Heart right ventricle (tissue), 16 donors: ENCODE measurements at regions not wholly inside any gene's neighbourhood (a gene's known extent, or its start where the extent isn't known, plus 50 kb on each side); places are given as distances from the start of the nearest gene placed in this dataset.

ENCODE experiments used
- ATAC-seq, 8 donors: fragments of 200-7000 bp; cut with Tn5 transposase; one replicate each; pipeline ENCODE4 v1.9.1; 2020; ENCODE audit warnings: mild to moderate bottlenecking in 8 of 8, moderate library complexity in 8 of 8, moderate number of reproducible peaks in 1 of 8
- DNase-seq, 2 donors: peaks; one replicate each; pipeline ENCODE4 v3.0.0-alpha.2; 2020
- H3K27ac ChIP-seq, 10 donors: fragments of 200-600 bp; sonication (generic) in 2 of 10; one replicate each; pipeline versions ENCODE4 v1.5.0 to v1.8.0; 2020 to 2022; ENCODE audit warnings: mild to moderate bottlenecking in 3 of 10
- H3K27me3 ChIP-seq, 7 donors: fragments of 200-600 bp; one replicate each; pipeline ENCODE4 v1.8.0; 2021 to 2022; ENCODE audit warnings: mild to moderate bottlenecking in 2 of 7
- H3K36me3 ChIP-seq, 9 donors: fragments of 200-600 bp; sonication (generic) in 1 of 9; one replicate each; pipeline versions ENCODE4 v1.5.0 to v1.8.0; 2020 to 2022; ENCODE audit warnings: mild to moderate bottlenecking in 2 of 9
- H3K4me1 ChIP-seq, 9 donors: fragments of 200-600 bp; sonication (generic) in 1 of 9; one replicate each; pipeline versions ENCODE4 v1.5.0 to v1.8.0; 2020 to 2022; ENCODE audit warnings: mild to moderate bottlenecking in 4 of 9
- H3K4me3 ChIP-seq, 10 donors: fragments of 200-600 bp; sonication (generic) in 2 of 10; one replicate each; pipeline versions ENCODE4 v1.5.0 to v1.8.0; 2020 to 2022; ENCODE audit warnings: mild to moderate bottlenecking in 7 of 10, moderate library complexity in 2 of 10
- H3K9me3 ChIP-seq, 11 donors: fragments of 200-600 bp in 10 of 11; sonication (generic) in 2 of 11; one replicate each; pipeline versions ENCODE4 v1.5.0 to v1.8.0; 2013 to 2022; ENCODE audit warnings: mild to moderate bottlenecking in 2 of 11, control low read depth in 1 of 11, moderate library complexity in 1 of 11
- CTCF ChIP-seq, 9 donors: fragments of 200-600 bp; sonication (generic) in 2 of 9; IDR thresholded peaks; one replicate each; pipeline versions ENCODE4 v1.5.0 to v1.8.0; 2021 to 2022; ENCODE audit warnings: antibody characterized with exemption in 9 of 9, mild to moderate bottlenecking in 5 of 9, moderate library complexity in 1 of 9
- WGBS, 2 donors: extraction: QIAGEN DNeasy Blood & Tissue Kit; methylation state at CpG; one replicate each; pipeline ENCODE4 v1.1.7; 2013; ENCODE audit warnings: inconsistent platforms in 1 of 2; 5-methylcytosine and 5-hydroxymethylcytosine counted together
- intact Hi-C, 10 donors: fragments of 100-400 bp; cut with DNase I; formaldehyde crosslinking; loops; one replicate each; pipeline versions ENCODE4 v1.11.1 to v1.14.2; 2022
- donor health status: Arrhythmogenic right ventricular cardiomyopathy.
- donor health status: ischemic (EF 13 %, LVEDD 7.1; RV severe dilation, severe dysfunction).
- donor health status: healthy with polysubstance abuse.
- donor health status: DM: no; HTN: yes; CAD: no.
- donor health status: DM: no; HTN: no; CAD: no.
- donor health status: ischemic (EF 25% LVEDD 6.9; RV normal size, moderate dysfunction).
- donor health status: ischemic (EF 25% LVEDD 5.7; RV mildly dilated, moderate dysfunction).
- donor health status: healthy.
- donor health status: DM: yes; HTN: yes; CAD: no.
- donor health status: Ischemic cardiomyopathy.
- donor health status: ischemic (EF 35%, LVEDD 5.7; RV mildly dilated, moderate dysfunction).
- donor health status: nonischemic (EF 11% LVEDD 7.7; RV severe dilation, severe dysfunction).
- donor health status: DM: yes; HTN: yes; CAD: no.
- donor health status: PGD.
- donor health status: ischemic (EF 29% LVEDD 5.4; RV normal size, mild dysfunction).
- donor health status: nonischemic (EF 23%, LVEDD 6.1; RV moderate dilation, normal function).

GRCh38 chr16:62712566-62712965 is 676.3 kb upstream of the CDH8 start:
- TF ChIP-seq CTCF (IDR thresholded peaks at IDR 0.05) = no peak
- intact Hi-C loops = no loop called here
- no peak overlapping the region for H3K27ac ChIP-seq
- no peaks in the 10 kb centered on the region for H3K36me3 ChIP-seq
- no peaks in the 10 kb centered on the region for H3K9me3 ChIP-seq
- no peak for ATAC-seq
- H3K4me3 ChIP-seq = no peak overlapping the region
- no peak for DNase-seq
- H3K4me1 ChIP-seq = no peaks in the 10 kb centered on the region
- H3K27me3 ChIP-seq = no peaks in the 10 kb centered on the region
- 79 to 86% methylated on average over 1 of the region's 1 CpG for WGBS, 2 donors

GRCh38 chr16:62711797-62712196 is 675.6 kb upstream of the CDH8 start:
- Histone ChIP-seq H3K4me1 (no peaks in the 10 kb centered on the region), H3K36me3 (no peaks in the 10 kb centered on the region), H3K9me3 (no peaks in the 10 kb centered on the region), H3K27me3 (no peaks in the 10 kb centered on the region), H3K4me3 (no peak overlapping the region), H3K27ac (no peak overlapping the region)
- ATAC-seq = no peak
- no peak for TF ChIP-seq CTCF (IDR thresholded peaks at IDR 0.05)
- no peak for DNase-seq
- intact Hi-C loops = no loop called here
- WGBS, 2 donors = 88 to 93% methylated on average over 8 of the region's 8 CpGs

- no peaks in the 10 kb centered on the region for H3K36me3 ChIP-seq
- H3K27ac ChIP-seq = no peak overlapping the region
- no peaks in the 10 kb centered on the region for H3K4me1 ChIP-seq
- H3K9me3 ChIP-seq = peaks cover 0 to 4% (median 0%) of the 10 kb centered on the region in 11 donors
- no peak for ATAC-seq
- H3K27me3 ChIP-seq = no peaks in the 10 kb centered on the region
- H3K4me3 ChIP-seq = no peak overlapping the region
- DNase-seq = no peak
- WGBS, 2 donors = 73 to 76% methylated on average over 8 of the region's 8 CpGs
- no peak for TF ChIP-seq CTCF (IDR thresholded peaks at IDR 0.05)
- intact Hi-C loops = no loop called here
Observed at GRCh38 chr16:62709794-62710193, 673.6 kb upstream of the CDH8 start.

- Histone ChIP-seq H3K27me3 (no peaks in the 10 kb centered on the region), H3K4me1 (no peaks in the 10 kb centered on the region), H3K9me3 (peaks cover 0 to 4% (median 0%) of the 10 kb centered on the region in 11 donors), H3K27ac (no peak overlapping the region), H3K4me3 (no peak overlapping the region), H3K36me3 (no peaks in the 10 kb centered on the region)
- DNase-seq (no peak), ATAC-seq (no peak)
- TF ChIP-seq CTCF (IDR thresholded peaks at IDR 0.05) = no peak
- 79 to 88% methylated on average over 3 of the region's 3 CpGs for WGBS, 2 donors
- intact Hi-C loops = no loop called here
Observed at GRCh38 chr16:62701426-62701825, 665.2 kb upstream of the CDH8 start.
